Mesendoderm (in vitro differentiated cells): ENCODE measurements at regions not wholly inside any gene's neighbourhood (a gene's known extent, or its start where the extent isn't known, plus 50 kb on each side); places are given as distances from the start of the nearest gene placed in this dataset.

ENCODE experiments used
- DNase-seq: peaks from one replicate; pipeline ENCODE4 v3.0.0; 2013
- H2AK5ac ChIP-seq: 2 replicates; pipeline ENCODE4 v1.6.1; 2013; ENCODE audit warnings: low read length, inconsistent platforms
- H2BK120ac ChIP-seq: 2 replicates; pipeline ENCODE4 v1.6.1; 2013; ENCODE audit warnings: low read depth, mild to moderate bottlenecking, low read length, moderate library complexity, mixed read lengths
- H2BK15ac ChIP-seq: replicated peaks from 2 replicates; pipeline ENCODE4 v1.6.1; 2013; ENCODE audit warnings: low read depth, mild to moderate bottlenecking, moderate library complexity
- H2BK5ac ChIP-seq: 2 replicates; pipeline ENCODE4 v1.6.1; 2013; ENCODE audit warnings: low read length, inconsistent platforms
- H3K18ac ChIP-seq: 2 replicates; pipeline ENCODE4 v1.6.1; 2013; ENCODE audit warnings: mild to moderate bottlenecking, low read length, mixed read lengths
- H3K23ac ChIP-seq: one replicate; pipeline ENCODE4 v1.6.1; 2013; ENCODE audit warnings: low read length
- H3K27ac ChIP-seq: 2 replicates; pipeline ENCODE4 v1.5.1; 2013; ENCODE audit warnings: low read depth, mild to moderate bottlenecking, inconsistent platforms, low read length, moderate library complexity
- H3K27me3 ChIP-seq: 2 replicates; pipeline ENCODE4 v1.6.1; 2013; ENCODE audit warnings: low read length, control low read depth, mild to moderate bottlenecking, inconsistent platforms; ENCODE audit not compliant: insufficient read depth, poor library complexity
- H3K36me3 ChIP-seq: 2 replicates; pipeline ENCODE4 v1.6.1; 2013; ENCODE audit warnings: low read length, inconsistent platforms; ENCODE audit not compliant: control insufficient read depth, insufficient read depth
- H3K4ac ChIP-seq: one replicate; pipeline ENCODE4 v1.6.1; 2013; ENCODE audit warnings: low read depth, mild to moderate bottlenecking, low read length, moderate library complexity
- H3K4me1 ChIP-seq: 2 replicates; pipeline ENCODE4 v1.6.1; 2013; ENCODE audit warnings: low read depth, low read length, inconsistent platforms; ENCODE audit not compliant: control insufficient read depth
- H3K4me2 ChIP-seq: 2 replicates; pipeline ENCODE4 v1.6.1; 2013; ENCODE audit warnings: low read length
- H3K4me3 ChIP-seq: 2 replicates; pipeline ENCODE4 v1.5.1; 2013; ENCODE audit warnings: mild to moderate bottlenecking, low read length
- H3K56ac ChIP-seq: one replicate; pipeline ENCODE4 v1.6.1; 2013; ENCODE audit warnings: low read length
- H3K79me1 ChIP-seq: 2 replicates; pipeline ENCODE4 v1.6.1; 2013; ENCODE audit warnings: low read length, inconsistent platforms
- H3K79me2 ChIP-seq: 2 replicates; pipeline ENCODE4 v1.6.1; 2013; ENCODE audit warnings: mild to moderate bottlenecking, low read length; ENCODE audit not compliant: control insufficient read depth, insufficient read depth
- H3K9ac ChIP-seq: 2 replicates; pipeline ENCODE4 v1.6.1; 2013; ENCODE audit warnings: low read length, inconsistent platforms
- H4K5ac ChIP-seq: one replicate; pipeline ENCODE4 v1.6.1; 2013; ENCODE audit warnings: low read length
- H4K8ac ChIP-seq: one replicate; pipeline ENCODE4 v1.6.1; 2013; ENCODE audit warnings: low read depth, mild to moderate bottlenecking, control low read depth, low read length, moderate library complexity
- WGBS: extraction: QIAGEN DNeasy Blood & Tissue Kit; methylation state at CpG from one replicate; pipeline ENCODE4 v1.1.7; 2013; ENCODE audit warnings: low lambda C conversion rate, missing lambda C conversion rate; ENCODE audit not compliant: insufficient coverage; ENCODE audit errors: extremely low coverage; 5-methylcytosine and 5-hydroxymethylcytosine counted together

GRCh38 chr2:104563398-104563996, 290.4 kb upstream of the POU3F3 start:
- H3K4me2 ChIP-seq, result no peak overlapping the region
- no peak overlapping the region for H2BK5ac ChIP-seq
- no peak overlapping the region for H2AK5ac ChIP-seq
- H3K4me1 ChIP-seq, result no peaks in the 10 kb centered on the region
- no peak overlapping the region for H3K4ac ChIP-seq
- no peak overlapping the region for H3K23ac ChIP-seq
- H2BK15ac ChIP-seq, result no peak overlapping the region
- H3K9ac ChIP-seq, result no peak overlapping the region
- H3K27me3 ChIP-seq, result no peaks in the 10 kb centered on the region
- H4K8ac ChIP-seq, result no peak overlapping the region
- H3K27ac ChIP-seq, result no peak overlapping the region
- peak; percentile 14 for DNase-seq
- no peak overlapping the region for H3K4me3 ChIP-seq
- H3K79me1 ChIP-seq, result no peaks in the 10 kb centered on the region
- no peak overlapping the region for H2BK120ac ChIP-seq
- no peak overlapping the region for H4K5ac ChIP-seq
- no peaks in the 10 kb centered on the region for H3K79me2 ChIP-seq
- no peak overlapping the region for H3K56ac ChIP-seq
- WGBS, result no CpG with 5 or more reads among the region's 8 CpGs
- no peak overlapping the region for H3K18ac ChIP-seq
- H3K36me3 ChIP-seq, result no peaks in the 10 kb centered on the region

GRCh38 chr2:104568247-104568646, 285.7 kb upstream of the POU3F3 start:
- H3K4me1 ChIP-seq, result no peaks in the 10 kb centered on the region
- WGBS, result no CpG with 5 or more reads among the region's 4 CpGs

GRCh38 chr2:104570259-104570658, 283.7 kb upstream of the POU3F3 start:
- Histone ChIP-seq H4K5ac (no peak overlapping the region), H3K79me1 (no peaks in the 10 kb centered on the region)

More at GRCh38 chr2:104568247-104568646, 285.7 kb upstream of the POU3F3 start:
- no peak overlapping the region for H2AK5ac ChIP-seq
- H3K79me2 ChIP-seq, result no peaks in the 10 kb centered on the region
- no peak overlapping the region for H2BK120ac ChIP-seq
- H3K27ac ChIP-seq, result no peak overlapping the region
- H3K27me3 ChIP-seq, result no peaks in the 10 kb centered on the region
- DNase-seq, result no peak
- H3K18ac ChIP-seq, result no peak overlapping the region
- H2BK5ac ChIP-seq, result no peak overlapping the region
- H3K4ac ChIP-seq, result no peak overlapping the region
- H3K79me1 ChIP-seq, result no peaks in the 10 kb centered on the region
- no peak overlapping the region for H2BK15ac ChIP-seq
- no peak overlapping the region for H3K4me2 ChIP-seq
- H4K8ac ChIP-seq, result no peak overlapping the region
- H3K56ac ChIP-seq, result no peak overlapping the region
- H3K9ac ChIP-seq, result no peak overlapping the region
- H4K5ac ChIP-seq, result no peak overlapping the region
- no peaks in the 10 kb centered on the region for H3K36me3 ChIP-seq
- no peak overlapping the region for H3K4me3 ChIP-seq
- no peak overlapping the region for H3K23ac ChIP-seq

GRCh38 chr2:104572834-104573233, 281.1 kb upstream of the POU3F3 start:
- Histone ChIP-seq H3K4me3 (no peak overlapping the region), H3K27ac (no peak overlapping the region)

More at GRCh38 chr2:104570259-104570658, 283.7 kb upstream of the POU3F3 start:
- H3K18ac ChIP-seq, result no peak overlapping the region
- no peaks in the 10 kb centered on the region for H3K79me2 ChIP-seq
- H3K9ac ChIP-seq, result no peak overlapping the region
- H3K4me1 ChIP-seq, result no peaks in the 10 kb centered on the region
- H2BK15ac ChIP-seq, result no peak overlapping the region
- no peaks in the 10 kb centered on the region for H3K27me3 ChIP-seq
- no peak overlapping the region for H3K27ac ChIP-seq
- DNase-seq, result no peak
- no peak overlapping the region for H3K4ac ChIP-seq
- H4K8ac ChIP-seq, result no peak overlapping the region
- no peak overlapping the region for H3K4me2 ChIP-seq
- H3K36me3 ChIP-seq, result no peaks in the 10 kb centered on the region
- no peak overlapping the region for H2BK5ac ChIP-seq
- no peak overlapping the region for H2AK5ac ChIP-seq
- no peak overlapping the region for H3K23ac ChIP-seq
- no peak overlapping the region for H2BK120ac ChIP-seq
- WGBS, result no CpG with 5 or more reads among the region's 2 CpGs
- no peak overlapping the region for H3K4me3 ChIP-seq
- no peak overlapping the region for H3K56ac ChIP-seq

GRCh38 chr2:104574367-104574766, 279.5 kb upstream of the POU3F3 start:
- H3K27ac ChIP-seq, result no peak overlapping the region
- H3K9ac ChIP-seq, result no peak overlapping the region
- H3K4me2 ChIP-seq, result no peak overlapping the region
- no peak overlapping the region for H2BK5ac ChIP-seq
- no peaks in the 10 kb centered on the region for H3K27me3 ChIP-seq
- H3K4me3 ChIP-seq, result no peak overlapping the region
- H2AK5ac ChIP-seq, result no peak overlapping the region
- H3K4ac ChIP-seq, result no peak overlapping the region
- H3K36me3 ChIP-seq, result no peaks in the 10 kb centered on the region
- H3K18ac ChIP-seq, result no peak overlapping the region
- DNase-seq, result no peak
- H2BK15ac ChIP-seq, result no peak overlapping the region
- H3K79me2 ChIP-seq, result no peaks in the 10 kb centered on the region
- no CpG with 5 or more reads among the region's 7 CpGs for WGBS
- no peaks in the 10 kb centered on the region for H3K79me1 ChIP-seq
- no peaks in the 10 kb centered on the region for H3K4me1 ChIP-seq
- no peak overlapping the region for H3K56ac ChIP-seq
- no peak overlapping the region for H4K8ac ChIP-seq
- H4K5ac ChIP-seq, result no peak overlapping the region
- H2BK120ac ChIP-seq, result no peak overlapping the region
- no peak overlapping the region for H3K23ac ChIP-seq

More at GRCh38 chr2:104572834-104573233, 281.1 kb upstream of the POU3F3 start:
- H2BK5ac ChIP-seq, result no peak overlapping the region
- DNase-seq, result no peak
- H3K18ac ChIP-seq, result no peak overlapping the region
- no peaks in the 10 kb centered on the region for H3K36me3 ChIP-seq
- no peak overlapping the region for H3K23ac ChIP-seq
- no peak overlapping the region for H3K4me2 ChIP-seq
- H3K9ac ChIP-seq, result no peak overlapping the region
- no peaks in the 10 kb centered on the region for H3K4me1 ChIP-seq
- no peak overlapping the region for H3K56ac ChIP-seq
- no peak overlapping the region for H2BK15ac ChIP-seq
- H3K79me1 ChIP-seq, result no peaks in the 10 kb centered on the region
- no peak overlapping the region for H4K8ac ChIP-seq
- no peak overlapping the region for H3K4ac ChIP-seq
- no peak overlapping the region for H2AK5ac ChIP-seq
- WGBS, result no CpG with 5 or more reads among the region's 4 CpGs
- H3K79me2 ChIP-seq, result no peaks in the 10 kb centered on the region
- H2BK120ac ChIP-seq, result no peak overlapping the region
- no peak overlapping the region for H4K5ac ChIP-seq
- H3K27me3 ChIP-seq, result no peaks in the 10 kb centered on the region

GRCh38 chr2:104577143-104577542, 276.8 kb upstream of the POU3F3 start:
- Histone ChIP-seq H4K5ac (no peak overlapping the region), H3K4me1 (no peaks in the 10 kb centered on the region), H3K27ac (no peak overlapping the region), H2BK120ac (no peak overlapping the region), H3K18ac (no peak overlapping the region), H4K8ac (no peak overlapping the region), H2AK5ac (no peak overlapping the region), H3K79me1 (no peaks in the 10 kb centered on the region), H3K27me3 (no peaks in the 10 kb centered on the region), H3K23ac (no peak overlapping the region), H3K36me3 (no peaks in the 10 kb centered on the region), H2BK5ac (no peak overlapping the region), H3K4ac (no peak overlapping the region), H3K4me2 (no peak overlapping the region), H3K79me2 (no peaks in the 10 kb centered on the region), H3K4me3 (no peak overlapping the region), H3K56ac (no peak overlapping the region), H2BK15ac (no peak overlapping the region), H3K9ac (no peak overlapping the region)
- WGBS, result no CpG with 5 or more reads among the region's 2 CpGs
- no peak for DNase-seq
